Memory B cell (primary cell): ENCODE measurements at regions not wholly inside any gene's neighbourhood (a gene's known extent, or its start where the extent isn't known, plus 50 kb on each side); places are given as distances from the start of the nearest gene placed in this dataset.

Experiments used
- ATAC-seq: fragments of 150-1000 bp; cut with Tn5 transposase; 2 replicates; pipeline ENCODE4 v1.10.0; 2021; ENCODE audit warnings: low read depth, mild to moderate bottlenecking, moderate library complexity
- DNase-seq, 2 donors: peaks; one replicate each; pipeline ENCODE4 v3.0.0; 2022; ENCODE audit warnings: low spot score in 2 of 2
- H3K27ac Mint-ChIP-seq: one replicate; pipeline ENCODE4 v1.8.0; 2022; ENCODE audit warnings: mild to moderate bottlenecking, moderate library complexity, mixed read lengths
- H3K27me3 Mint-ChIP-seq: one replicate; pipeline ENCODE4 v1.8.0; 2022; ENCODE audit warnings: mixed read lengths
- H3K36me3 Mint-ChIP-seq: one replicate; pipeline ENCODE4 v1.8.0; 2022; ENCODE audit warnings: mild to moderate bottlenecking, mixed read lengths
- H3K4me1 Mint-ChIP-seq: one replicate; pipeline ENCODE4 v1.8.0; 2022; ENCODE audit warnings: mixed read lengths
- H3K4me3 Mint-ChIP-seq: one replicate; pipeline ENCODE4 v1.8.0; 2022; ENCODE audit warnings: mild to moderate bottlenecking, moderate library complexity, mixed read lengths
- H3K9me3 Mint-ChIP-seq: one replicate; pipeline ENCODE4 v1.8.0; 2022; ENCODE audit warnings: mixed read lengths

DNA sequence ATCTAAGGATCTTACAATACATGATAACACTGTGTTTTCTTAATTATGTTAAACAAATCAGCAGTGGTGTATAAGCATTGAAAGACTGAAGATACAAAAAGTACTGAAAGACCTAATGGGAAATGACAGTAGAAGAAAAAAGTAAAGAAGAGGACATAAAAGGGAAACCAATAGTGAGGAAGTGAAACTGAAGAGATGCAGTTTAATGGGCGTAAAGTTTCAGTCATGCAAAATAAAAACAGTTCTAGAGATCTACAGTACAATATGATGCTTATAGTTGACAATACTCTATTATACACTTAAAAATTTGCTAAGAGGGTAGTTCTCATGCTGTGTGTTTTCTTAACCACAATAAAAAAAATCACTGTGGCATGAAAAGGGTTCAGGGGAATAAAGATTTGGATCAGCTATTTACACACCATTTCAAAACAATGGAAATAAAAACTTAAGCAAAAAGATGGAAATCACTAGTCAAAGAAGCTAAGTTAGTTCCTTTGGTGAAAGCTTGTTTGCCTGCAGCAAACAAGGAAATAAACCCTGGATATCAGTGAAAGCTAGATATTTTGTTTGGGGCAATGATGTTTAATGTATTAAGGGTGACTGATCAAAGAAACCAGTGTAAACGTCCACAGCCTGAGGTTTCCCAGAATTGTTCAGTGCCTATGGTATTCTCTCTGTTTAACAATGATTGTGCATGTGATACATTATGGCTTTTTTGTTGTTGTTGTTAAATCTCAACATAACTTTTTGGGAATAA lies 1160.8 kb upstream of the ADGRL2 start:
- Mint-ChIP-seq H3K27ac (peak overlapping the region; percentile 70), H3K27me3 (no peaks in the 10 kb centered on the region), H3K36me3 (peaks cover 9% of the 10 kb centered on the region), H3K4me1 (peaks cover 9% of the 10 kb centered on the region), H3K4me3 (peak overlapping the region; percentile 67), H3K9me3 (peaks cover 2% of the 10 kb centered on the region)
- ATAC-seq (peak; percentile 87), DNase-seq (peak in 1 of 2 donors; percentile 12)

DNA sequence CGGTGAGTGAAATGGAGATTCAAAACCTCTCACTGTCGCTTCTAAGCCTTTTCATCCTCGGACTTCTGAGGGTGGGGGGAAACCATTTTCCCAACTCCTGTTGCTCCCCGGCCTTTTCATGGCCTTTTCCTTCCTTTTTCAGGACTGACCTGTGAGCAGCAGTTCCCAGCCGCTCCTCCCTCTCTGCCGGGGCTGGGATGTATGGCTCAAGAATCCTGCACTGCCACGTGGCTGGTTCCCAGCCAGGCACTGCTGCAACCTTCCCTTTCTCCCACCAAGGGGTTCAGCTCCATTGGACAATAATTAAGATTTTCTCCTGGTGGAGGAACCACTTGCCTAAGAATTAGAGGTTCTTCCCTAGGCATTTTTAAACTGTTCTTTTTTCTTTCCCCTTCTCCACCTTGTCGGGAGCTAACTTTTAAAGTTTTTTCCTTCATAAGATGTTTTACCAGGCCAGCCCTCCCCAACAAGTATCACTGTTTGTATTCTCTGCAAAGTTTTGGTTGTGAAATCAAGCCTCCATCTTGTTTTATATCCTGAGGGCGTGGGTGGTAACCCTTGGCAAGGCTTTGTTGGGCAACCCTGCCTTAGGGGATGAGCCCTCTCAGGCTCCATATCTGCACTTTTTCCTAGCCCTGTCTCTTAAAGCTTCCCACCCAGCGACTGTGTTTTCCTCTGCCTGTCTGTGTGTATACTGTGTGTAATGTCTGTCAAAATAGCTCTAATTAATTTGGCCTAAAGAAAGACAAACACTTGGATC lies 1166.6 kb upstream of the ADGRL2 start:
- H3K9me3 Mint-ChIP-seq, result peaks cover 7% of the 10 kb centered on the region
- DNase-seq (no peak), ATAC-seq (no peak)
- H3K27ac Mint-ChIP-seq, result no peak overlapping the region
- no peak overlapping the region for H3K4me3 Mint-ChIP-seq
- no peaks in the 10 kb centered on the region for H3K27me3 Mint-ChIP-seq
- H3K4me1 Mint-ChIP-seq, result no peaks in the 10 kb centered on the region
- peaks cover 3% of the 10 kb centered on the region for H3K36me3 Mint-ChIP-seq

- H3K27ac Mint-ChIP-seq, result no peak overlapping the region
- peaks cover 3% of the 10 kb centered on the region for H3K36me3 Mint-ChIP-seq
- H3K4me3 Mint-ChIP-seq, result no peak overlapping the region
- no peaks in the 10 kb centered on the region for H3K27me3 Mint-ChIP-seq
- H3K9me3 Mint-ChIP-seq, result peaks cover 6% of the 10 kb centered on the region
- H3K4me1 Mint-ChIP-seq, result no peaks in the 10 kb centered on the region
- no peak for DNase-seq
- no peak for ATAC-seq
These were observed 1168.5 kb upstream of the ADGRL2 start for GRCh38 chr1:80632284-80632683.

DNA sequence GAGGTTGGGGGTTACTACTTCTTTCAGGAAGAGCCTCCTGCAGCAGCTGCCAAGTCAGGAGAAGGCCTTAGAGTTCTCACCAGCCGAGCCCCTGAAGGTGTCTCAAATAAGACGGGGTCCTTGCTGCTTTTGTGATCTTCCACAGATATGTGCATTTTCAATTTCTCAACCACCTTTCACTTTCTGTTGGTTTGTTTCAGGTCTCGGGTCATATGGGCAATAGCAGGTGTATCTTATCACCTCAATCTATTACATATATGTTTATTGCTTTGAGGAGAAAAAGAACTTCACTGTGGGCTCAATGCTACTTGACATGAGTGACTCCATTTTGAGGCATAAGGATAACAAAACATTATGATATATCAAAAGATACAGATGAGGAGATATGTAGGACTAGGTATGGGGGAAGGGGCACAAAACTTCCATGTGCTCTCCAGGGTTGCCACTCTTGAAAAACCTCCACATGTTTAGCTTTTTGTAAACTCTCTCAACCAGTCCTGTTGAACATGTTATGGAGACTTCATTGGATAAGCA lies 1171.4 kb upstream of the ADGRL2 start:
- DNase-seq, result no peak
- Mint-ChIP-seq H3K36me3 (peaks cover 2% of the 10 kb centered on the region), H3K4me1 (no peaks in the 10 kb centered on the region), H3K27ac (no peak overlapping the region), H3K4me3 (no peak overlapping the region), H3K9me3 (peaks cover 3% of the 10 kb centered on the region), H3K27me3 (no peaks in the 10 kb centered on the region)
- no peak for ATAC-seq

DNA sequence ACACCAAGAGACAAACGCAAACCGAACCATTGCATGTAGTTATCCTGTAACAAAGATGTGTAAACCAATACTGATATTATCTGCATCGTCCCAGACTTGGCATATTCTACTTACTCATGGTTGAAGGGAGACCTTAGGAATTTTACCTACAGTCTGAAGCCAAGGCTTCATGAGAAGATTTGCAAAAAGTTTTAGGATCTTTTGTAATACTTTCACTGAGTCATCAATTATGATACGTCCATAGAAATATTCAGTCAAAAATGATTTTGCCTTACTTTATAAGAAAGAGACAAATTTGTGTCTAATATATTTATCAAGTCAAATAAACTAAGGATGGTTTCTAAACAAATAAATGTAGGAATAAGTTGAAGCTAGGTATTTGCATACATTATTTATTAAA lies 1176.1 kb upstream of the ADGRL2 start:
- H3K27me3 Mint-ChIP-seq, result no peaks in the 10 kb centered on the region
- H3K9me3 Mint-ChIP-seq, result peaks cover 6% of the 10 kb centered on the region
- no peak for ATAC-seq
- no peak overlapping the region for H3K27ac Mint-ChIP-seq
- no peak for DNase-seq
- H3K4me3 Mint-ChIP-seq, result no peak overlapping the region
- H3K36me3 Mint-ChIP-seq, result peaks cover 4% of the 10 kb centered on the region
- no peaks in the 10 kb centered on the region for H3K4me1 Mint-ChIP-seq

DNA sequence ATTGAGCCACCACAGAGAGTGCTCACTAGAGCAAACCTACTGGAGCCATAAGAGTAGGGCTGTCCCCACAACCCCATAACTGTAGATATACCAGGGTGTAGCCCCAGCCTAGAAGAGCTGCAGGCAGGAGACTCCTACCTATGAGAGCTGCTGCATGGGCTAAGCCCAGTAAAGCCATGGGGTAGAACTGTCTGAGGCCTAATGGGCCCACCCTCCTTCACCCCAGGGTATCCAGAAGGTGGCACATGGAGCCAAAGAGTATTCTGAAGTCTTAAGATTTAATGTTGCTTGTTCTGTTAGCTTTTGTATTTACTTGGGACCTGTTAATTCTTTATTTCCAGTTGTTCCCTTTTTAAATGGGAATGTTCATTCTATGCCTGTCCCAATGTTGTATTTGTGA lies 1193.7 kb upstream of the ADGRL2 start:
- H3K36me3 Mint-ChIP-seq, result peaks cover 2% of the 10 kb centered on the region
- peaks cover 3% of the 10 kb centered on the region for H3K4me1 Mint-ChIP-seq
- no peak for ATAC-seq

GRCh38 chr1:80594013-80594412 lies 1206.7 kb upstream of the ADGRL2 start:
- DNase-seq, result no peak
- Mint-ChIP-seq H3K4me1 (no peaks in the 10 kb centered on the region), H3K9me3 (peaks cover 18% of the 10 kb centered on the region), H3K4me3 (no peak overlapping the region), H3K36me3 (peaks cover 5% of the 10 kb centered on the region), H3K27ac (no peak overlapping the region), H3K27me3 (no peaks in the 10 kb centered on the region)
- ATAC-seq, result no peak

More for the DNA sequence above, 1193.7 kb upstream of the ADGRL2 start:
- Mint-ChIP-seq H3K9me3 (peaks cover 2% of the 10 kb centered on the region), H3K27ac (no peak overlapping the region), H3K4me3 (no peak overlapping the region), H3K27me3 (no peaks in the 10 kb centered on the region)
- no peak for DNase-seq

- no peaks in the 10 kb centered on the region for H3K27me3 Mint-ChIP-seq
- H3K27ac Mint-ChIP-seq, result no peak overlapping the region
- H3K36me3 Mint-ChIP-seq, result peaks cover 5% of the 10 kb centered on the region
- ATAC-seq (no peak), DNase-seq (no peak)
- no peaks in the 10 kb centered on the region for H3K4me1 Mint-ChIP-seq
- no peak overlapping the region for H3K4me3 Mint-ChIP-seq
- peaks cover 14% of the 10 kb centered on the region for H3K9me3 Mint-ChIP-seq
These were observed 1207.5 kb upstream of the ADGRL2 start for GRCh38 chr1:80593197-80593596.

- H3K27me3 Mint-ChIP-seq, result no peaks in the 10 kb centered on the region
- no peaks in the 10 kb centered on the region for H3K4me1 Mint-ChIP-seq
- peaks cover 3% of the 10 kb centered on the region for H3K9me3 Mint-ChIP-seq
- H3K36me3 Mint-ChIP-seq, result no peaks in the 10 kb centered on the region
- no peak overlapping the region for H3K27ac Mint-ChIP-seq
- ATAC-seq (no peak), DNase-seq (no peak)
- H3K4me3 Mint-ChIP-seq, result no peak overlapping the region
These were observed 1217.8 kb upstream of the ADGRL2 start for GRCh38 chr1:80582980-80583379.

GRCh38 chr1:80579055-80579454 lies 1221.7 kb upstream of the ADGRL2 start:
- Mint-ChIP-seq H3K4me3 (no peak overlapping the region), H3K36me3 (no peaks in the 10 kb centered on the region), H3K27ac (no peak overlapping the region), H3K27me3 (no peaks in the 10 kb centered on the region), H3K9me3 (peaks cover 1% of the 10 kb centered on the region), H3K4me1 (no peaks in the 10 kb centered on the region)
- DNase-seq (no peak), ATAC-seq (no peak)

DNA sequence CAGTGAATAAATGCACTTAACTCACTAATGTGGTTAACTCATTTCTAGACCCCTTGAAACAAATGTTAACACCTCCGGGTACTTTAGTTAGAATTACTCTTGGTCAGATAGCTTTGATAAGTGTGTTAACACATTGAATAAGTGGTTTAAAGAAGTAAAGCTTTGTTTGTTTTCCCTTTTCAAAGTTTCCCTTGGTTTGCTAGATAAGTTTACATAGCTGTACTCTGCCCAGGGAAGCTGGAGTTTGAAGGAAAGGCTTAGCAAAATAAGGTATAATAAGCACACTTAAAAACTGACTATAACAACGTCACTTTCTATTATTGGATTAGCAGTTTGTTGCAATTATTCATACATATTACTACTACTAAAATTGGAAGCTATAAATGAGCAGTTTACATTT lies 1233.9 kb upstream of the ADGRL2 start:
- H3K4me1 Mint-ChIP-seq, result no peaks in the 10 kb centered on the region
- no peaks in the 10 kb centered on the region for H3K36me3 Mint-ChIP-seq
- H3K9me3 Mint-ChIP-seq, result no peaks in the 10 kb centered on the region
- H3K27me3 Mint-ChIP-seq, result no peaks in the 10 kb centered on the region
- ATAC-seq (no peak), DNase-seq (no peak)
- H3K4me3 Mint-ChIP-seq, result no peak overlapping the region
- no peak overlapping the region for H3K27ac Mint-ChIP-seq

DNA sequence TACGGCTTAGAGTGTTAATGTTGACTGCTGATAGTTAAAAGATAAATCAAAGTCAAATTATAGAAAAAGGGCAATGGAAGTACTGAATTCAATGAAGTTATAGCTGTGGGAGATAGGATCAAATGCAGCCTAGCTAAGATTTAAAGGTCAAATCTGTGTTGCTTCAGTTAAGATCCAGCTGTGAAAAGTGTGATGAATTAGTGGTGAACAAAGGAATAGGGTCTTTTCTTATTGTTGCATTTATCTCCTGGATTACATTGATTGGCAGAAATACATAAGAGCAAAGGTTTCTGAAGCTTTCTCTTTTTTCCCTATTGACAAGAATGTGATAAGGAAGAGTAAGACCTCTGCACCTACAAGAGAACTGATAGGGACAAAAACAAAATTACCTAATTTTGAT lies 1234.6 kb upstream of the ADGRL2 start:
- Mint-ChIP-seq H3K27me3 (no peaks in the 10 kb centered on the region), H3K36me3 (no peaks in the 10 kb centered on the region)

GRCh38 chr1:80565406-80565805 lies 1235.3 kb upstream of the ADGRL2 start:
- no peaks in the 10 kb centered on the region for H3K9me3 Mint-ChIP-seq
- H3K27me3 Mint-ChIP-seq, result no peaks in the 10 kb centered on the region
- no peak overlapping the region for H3K4me3 Mint-ChIP-seq
- no peaks in the 10 kb centered on the region for H3K4me1 Mint-ChIP-seq
- no peak overlapping the region for H3K27ac Mint-ChIP-seq
- ATAC-seq, result no peak
- no peaks in the 10 kb centered on the region for H3K36me3 Mint-ChIP-seq
- DNase-seq, result no peak

More for the DNA sequence above, 1234.6 kb upstream of the ADGRL2 start:
- DNase-seq, result no peak
- no peak for ATAC-seq
- Mint-ChIP-seq H3K4me1 (no peaks in the 10 kb centered on the region), H3K27ac (no peak overlapping the region), H3K9me3 (no peaks in the 10 kb centered on the region), H3K4me3 (no peak overlapping the region)

DNA sequence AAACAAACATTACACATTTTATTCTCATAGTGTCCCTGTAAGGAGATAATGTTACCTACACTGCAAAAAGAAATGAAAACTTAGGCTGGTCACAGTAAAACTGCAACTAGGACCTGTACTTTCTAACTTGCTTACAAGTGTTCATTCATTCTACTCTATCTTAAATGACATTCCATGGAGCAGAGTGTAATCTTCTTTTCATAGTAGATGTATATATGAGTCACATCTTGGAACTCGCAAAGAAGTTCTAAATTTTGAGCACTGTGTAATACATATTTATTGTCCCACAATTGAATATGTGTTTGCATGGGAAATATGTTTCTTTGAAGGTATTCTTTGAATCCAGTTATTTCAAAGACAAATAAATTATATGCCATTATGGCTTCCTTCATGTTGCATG lies 1258.5 kb upstream of the ADGRL2 start:
- Mint-ChIP-seq H3K9me3 (no peaks in the 10 kb centered on the region), H3K4me3 (no peak overlapping the region), H3K27ac (no peak overlapping the region), H3K4me1 (no peaks in the 10 kb centered on the region), H3K27me3 (no peaks in the 10 kb centered on the region), H3K36me3 (no peaks in the 10 kb centered on the region)
- no peak for ATAC-seq
- no peak for DNase-seq
